A673 (cell line): ENCODE measurements at regions not wholly inside any gene's neighbourhood (a gene's known extent, or its start where the extent isn't known, plus 50 kb on each side); places are given as distances from the start of the nearest gene placed in this dataset.

Experiments
- EZH2 ChIP-seq: fragments of 200-600 bp; sonication (generic); IDR thresholded peaks from 2 replicates; pipeline ENCODE4 v1.6.1; 2017; ENCODE audit warnings: borderline replicate concordance, low read depth, mild to moderate bottlenecking, mixed read lengths, antibody characterized with exemption, low read length; ENCODE audit not compliant: poor library complexity, severe bottlenecking
- TF ChIP-seq, protein P1 (sequence below): fragments of 300-800, 200-600 bp; sonication (generic); conservative IDR thresholded peaks from 2 replicates; pipeline ENCODE4 v1.5.1; 2017; ENCODE audit warnings: low read depth, mild to moderate bottlenecking, antibody characterized with exemption, low read length, moderate library complexity, mixed read lengths

GRCh38 chr4:140302151-140302859 is 71.1 kb upstream of the SCOC start:
- TF ChIP-seq, protein P1, sequence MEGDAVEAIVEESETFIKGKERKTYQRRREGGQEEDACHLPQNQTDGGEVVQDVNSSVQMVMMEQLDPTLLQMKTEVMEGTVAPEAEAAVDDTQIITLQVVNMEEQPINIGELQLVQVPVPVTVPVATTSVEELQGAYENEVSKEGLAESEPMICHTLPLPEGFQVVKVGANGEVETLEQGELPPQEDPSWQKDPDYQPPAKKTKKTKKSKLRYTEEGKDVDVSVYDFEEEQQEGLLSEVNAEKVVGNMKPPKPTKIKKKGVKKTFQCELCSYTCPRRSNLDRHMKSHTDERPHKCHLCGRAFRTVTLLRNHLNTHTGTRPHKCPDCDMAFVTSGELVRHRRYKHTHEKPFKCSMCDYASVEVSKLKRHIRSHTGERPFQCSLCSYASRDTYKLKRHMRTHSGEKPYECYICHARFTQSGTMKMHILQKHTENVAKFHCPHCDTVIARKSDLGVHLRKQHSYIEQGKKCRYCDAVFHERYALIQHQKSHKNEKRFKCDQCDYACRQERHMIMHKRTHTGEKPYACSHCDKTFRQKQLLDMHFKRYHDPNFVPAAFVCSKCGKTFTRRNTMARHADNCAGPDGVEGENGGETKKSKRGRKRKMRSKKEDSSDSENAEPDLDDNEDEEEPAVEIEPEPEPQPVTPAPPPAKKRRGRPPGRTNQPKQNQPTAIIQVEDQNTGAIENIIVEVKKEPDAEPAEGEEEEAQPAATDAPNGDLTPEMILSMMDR = no peak
- TF ChIP-seq EZH2 = no peak
